ENCODE measurements at regions not wholly inside any gene's neighbourhood (a gene's known extent, or its start where the extent isn't known, plus 50 kb on each side); places are given as distances from the start of the nearest gene placed in this dataset.
A peak's percentile ranks its signal among the peaks of the same experiment; 100 is the strongest.
"Not testable (repeated sequence)": the region's sequence is repeated elsewhere in the genome, so short reads cannot be mapped to it uniquely, and the experiment has no call there.

GRCh38 chr13:88426661-88427060 lies 755.5 kb downstream of the SLITRK5 start:
- no peak for DNase-seq

GRCh38 chr13:88429862-88430261 lies 758.7 kb downstream of the SLITRK5 start:
- DNase-seq: no peak

- DNase-seq: no peak
Measured at GRCh38 chr13:88434953-88435352, 763.8 kb downstream of the SLITRK5 start.

GRCh38 chr13:88436974-88437373 lies 765.8 kb downstream of the SLITRK5 start:
- no peak for DNase-seq

- DNase-seq: no peak
Measured at GRCh38 chr13:88450515-88450914, 779.3 kb downstream of the SLITRK5 start.

- peak; percentile 18 for DNase-seq
Measured at GRCh38 chr13:88456151-88456550, 785.0 kb downstream of the SLITRK5 start.

- peak; percentile 79 for DNase-seq
Measured at GRCh38 chr13:88459331-88459730, 788.2 kb downstream of the SLITRK5 start.

- DNase-seq: no peak
Measured at GRCh38 chr13:88461272-88462009, 790.3 kb downstream of the SLITRK5 start.

- no peak for DNase-seq
Measured at GRCh38 chr13:88464851-88465250, 793.7 kb downstream of the SLITRK5 start.

- DNase-seq: peak; percentile 38
Measured at GRCh38 chr13:88472316-88472715, 801.1 kb downstream of the SLITRK5 start.

- no peak for DNase-seq
Measured at GRCh38 chr13:88483202-88483601, 812.0 kb downstream of the SLITRK5 start.

GRCh38 chr13:88507909-88508308 lies 836.7 kb downstream of the SLITRK5 start:
- no peak for DNase-seq

GRCh38 chr13:88512993-88513392 lies 841.8 kb downstream of the SLITRK5 start:
- DNase-seq: not testable (repeated sequence)

GRCh38 chr13:88526186-88526852 lies 855.1 kb downstream of the SLITRK5 start:
- DNase-seq: peak; percentile 32

GRCh38 chr13:88526853-88527215 lies 855.7 kb downstream of the SLITRK5 start:
- peak; percentile 12 for DNase-seq

- DNase-seq: no peak
Measured at GRCh38 chr13:88541994-88542393, 870.8 kb downstream of the SLITRK5 start.

GRCh38 chr13:88544836-88545235 lies 873.7 kb downstream of the SLITRK5 start:
- DNase-seq: no peak

GRCh38 chr13:88552966-88553365 lies 881.8 kb downstream of the SLITRK5 start:
- no peak for DNase-seq

GRCh38 chr13:88565566-88565965 lies 894.4 kb downstream of the SLITRK5 start:
- DNase-seq: no peak

- DNase-seq: no peak
Measured at GRCh38 chr13:88585861-88586260, 914.7 kb downstream of the SLITRK5 start.

- DNase-seq: no peak
Measured at GRCh38 chr13:88586263-88586662, 915.1 kb downstream of the SLITRK5 start.

GRCh38 chr13:88590574-88590973 lies 919.4 kb downstream of the SLITRK5 start:
- DNase-seq: no peak

- DNase-seq: no peak
Measured at GRCh38 chr13:88592105-88592504, 920.9 kb downstream of the SLITRK5 start.

GRCh38 chr13:88601949-88602348 lies 930.8 kb downstream of the SLITRK5 start:
- no peak for DNase-seq

All from tongue (tissue), 1 donor.